Nephron (organoid): ENCODE measurements at regions not wholly inside any gene's neighbourhood (a gene's known extent, or its start where the extent isn't known, plus 50 kb on each side); places are given as distances from the start of the nearest gene placed in this dataset.

ENCODE experiments used
- H3K27ac Mint-ChIP-seq, 3 experiments: 2 replicates each; pipeline ENCODE4 v1.8.0; 2020; ENCODE audit warnings: mixed read lengths in 3 of 3, mild to moderate bottlenecking in 2 of 3, moderate library complexity in 1 of 3
- H3K27me3 Mint-ChIP-seq: 2 replicates; pipeline ENCODE4 v1.8.0; 2021; ENCODE audit warnings: low read depth, mild to moderate bottlenecking, moderate library complexity, mixed read lengths
- H3K36me3 Mint-ChIP-seq: 2 replicates; pipeline ENCODE4 v1.8.0; 2020; ENCODE audit warnings: low read depth, mixed read lengths
- H3K4me1 Mint-ChIP-seq: 2 replicates; pipeline ENCODE4 v1.8.0; 2020; ENCODE audit warnings: mixed read lengths
- H3K4me3 Mint-ChIP-seq, 3 experiments: 2 replicates each; pipeline ENCODE4 v1.8.0; 2020; ENCODE audit warnings: mild to moderate bottlenecking in 3 of 3, mixed read lengths in 3 of 3, moderate library complexity in 2 of 3
- H3K9me3 Mint-ChIP-seq: 2 replicates; pipeline ENCODE4 v1.8.0; 2020; ENCODE audit warnings: mixed read lengths
- TF ChIP-seq, protein P1 (sequence below), 3 experiments: fragments of 200-600 bp; sonication (generic); IDR thresholded peaks; one replicate each; pipeline ENCODE4 v1.5.0; 2021; ENCODE audit warnings: antibody characterized with exemption in 3 of 3; ENCODE audit not compliant: unreplicated experiment in 3 of 3

GRCh38 chr6:40082278-40083043, 148.2 kb upstream of the MOCS1 start:
- H3K4me3 Mint-ChIP-seq, result no peak overlapping the region
- H3K27me3 Mint-ChIP-seq, result peaks cover 32% of the 10 kb centered on the region
- no peak overlapping the region for H3K27ac Mint-ChIP-seq
- H3K9me3 Mint-ChIP-seq, result no peaks in the 10 kb centered on the region
- TF ChIP-seq, protein P1, sequence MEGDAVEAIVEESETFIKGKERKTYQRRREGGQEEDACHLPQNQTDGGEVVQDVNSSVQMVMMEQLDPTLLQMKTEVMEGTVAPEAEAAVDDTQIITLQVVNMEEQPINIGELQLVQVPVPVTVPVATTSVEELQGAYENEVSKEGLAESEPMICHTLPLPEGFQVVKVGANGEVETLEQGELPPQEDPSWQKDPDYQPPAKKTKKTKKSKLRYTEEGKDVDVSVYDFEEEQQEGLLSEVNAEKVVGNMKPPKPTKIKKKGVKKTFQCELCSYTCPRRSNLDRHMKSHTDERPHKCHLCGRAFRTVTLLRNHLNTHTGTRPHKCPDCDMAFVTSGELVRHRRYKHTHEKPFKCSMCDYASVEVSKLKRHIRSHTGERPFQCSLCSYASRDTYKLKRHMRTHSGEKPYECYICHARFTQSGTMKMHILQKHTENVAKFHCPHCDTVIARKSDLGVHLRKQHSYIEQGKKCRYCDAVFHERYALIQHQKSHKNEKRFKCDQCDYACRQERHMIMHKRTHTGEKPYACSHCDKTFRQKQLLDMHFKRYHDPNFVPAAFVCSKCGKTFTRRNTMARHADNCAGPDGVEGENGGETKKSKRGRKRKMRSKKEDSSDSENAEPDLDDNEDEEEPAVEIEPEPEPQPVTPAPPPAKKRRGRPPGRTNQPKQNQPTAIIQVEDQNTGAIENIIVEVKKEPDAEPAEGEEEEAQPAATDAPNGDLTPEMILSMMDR (IDR thresholded peaks at IDR 0.05; ENCODE audit: unreplicated experiment in 3 of 3), result no peak
- H3K36me3 Mint-ChIP-seq, result no peaks in the 10 kb centered on the region
- no peaks in the 10 kb centered on the region for H3K4me1 Mint-ChIP-seq

DNA sequence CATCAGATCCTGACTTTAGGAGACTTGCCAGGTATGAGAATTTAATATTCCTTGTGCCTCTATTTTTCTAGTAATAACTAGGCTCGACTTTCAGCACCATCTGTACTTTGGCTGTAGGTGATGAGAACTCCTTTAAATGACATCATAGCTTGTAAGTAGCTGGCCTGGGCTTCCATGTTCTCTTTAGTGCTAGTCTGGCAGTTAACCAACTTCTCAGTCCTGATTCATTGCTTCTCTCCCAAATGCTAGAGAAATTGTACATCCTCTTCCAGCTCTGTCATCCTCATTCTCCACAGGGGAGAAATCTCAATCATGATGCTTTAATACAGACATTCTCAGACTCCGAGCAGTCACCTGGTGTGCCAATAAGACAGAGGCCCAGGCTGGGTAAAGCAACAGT, 143.5 kb upstream of the MOCS1 start:
- peaks cover 28% of the 10 kb centered on the region for H3K27me3 Mint-ChIP-seq

GRCh38 chr6:40077315-40077714, 143.1 kb upstream of the MOCS1 start:
- Mint-ChIP-seq H3K27ac (no peak overlapping the region), H3K9me3 (peaks cover 2% of the 10 kb centered on the region), H3K27me3 (peaks cover 25% of the 10 kb centered on the region), H3K36me3 (no peaks in the 10 kb centered on the region), H3K4me1 (no peaks in the 10 kb centered on the region), H3K4me3 (no peak overlapping the region)
- TF ChIP-seq, protein P1 (IDR thresholded peaks at IDR 0.05; ENCODE audit: unreplicated experiment in 3 of 3), result no peak

More for the DNA sequence above, 143.5 kb upstream of the MOCS1 start:
- Mint-ChIP-seq H3K36me3 (no peaks in the 10 kb centered on the region), H3K27ac (no peak overlapping the region), H3K4me3 (no peak overlapping the region), H3K4me1 (no peaks in the 10 kb centered on the region), H3K9me3 (no peaks in the 10 kb centered on the region)
- TF ChIP-seq, protein P1 (IDR thresholded peaks at IDR 0.05; ENCODE audit: unreplicated experiment in 3 of 3), result no peak

DNA sequence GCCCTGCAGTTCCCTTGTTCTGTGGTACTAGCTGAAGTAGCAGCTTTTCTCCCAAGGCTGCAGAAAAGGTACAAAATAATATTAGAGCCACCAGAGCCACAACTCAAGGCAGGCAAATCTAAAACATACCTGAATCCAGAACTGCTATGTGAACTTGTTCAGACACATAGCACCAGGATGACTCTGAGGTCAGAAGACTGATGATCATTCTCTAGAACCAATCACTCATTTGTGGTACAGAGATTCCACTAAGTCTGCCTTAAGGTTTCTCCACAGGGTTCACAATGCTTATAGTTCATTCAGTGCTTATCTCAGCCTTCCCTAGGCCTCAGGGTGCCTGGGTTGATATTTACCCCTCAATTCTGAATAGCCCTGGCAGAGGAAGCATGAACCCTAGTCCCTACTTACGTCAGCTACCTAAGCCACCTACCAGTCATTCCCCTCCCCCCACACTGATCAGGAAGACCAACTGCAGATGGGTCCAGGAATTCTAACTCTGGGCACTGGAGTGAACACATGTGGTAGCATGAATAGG, 140.9 kb upstream of the MOCS1 start:
- H3K36me3 Mint-ChIP-seq, result no peaks in the 10 kb centered on the region

GRCh38 chr6:40074306-40075055, 140.2 kb upstream of the MOCS1 start:
- peaks cover 7% of the 10 kb centered on the region for H3K27me3 Mint-ChIP-seq
- TF ChIP-seq, protein P1 (IDR thresholded peaks at IDR 0.05; ENCODE audit: unreplicated experiment in 3 of 3), result no peak
- peaks cover 2% of the 10 kb centered on the region for H3K9me3 Mint-ChIP-seq
- H3K4me3 Mint-ChIP-seq, result no peak overlapping the region
- H3K27ac Mint-ChIP-seq, result no peak overlapping the region
- no peaks in the 10 kb centered on the region for H3K4me1 Mint-ChIP-seq
- no peaks in the 10 kb centered on the region for H3K36me3 Mint-ChIP-seq

More for the DNA sequence above, 140.9 kb upstream of the MOCS1 start:
- peaks cover 2% of the 10 kb centered on the region for H3K9me3 Mint-ChIP-seq
- H3K4me3 Mint-ChIP-seq, result no peak overlapping the region
- no peaks in the 10 kb centered on the region for H3K4me1 Mint-ChIP-seq
- TF ChIP-seq, protein P1 (IDR thresholded peaks at IDR 0.05; ENCODE audit: unreplicated experiment in 3 of 3), result no peak
- peaks cover 11% of the 10 kb centered on the region for H3K27me3 Mint-ChIP-seq
- H3K27ac Mint-ChIP-seq, result no peak overlapping the region
